ENCODE measurements at regions not wholly inside any gene's neighbourhood (a gene's known extent, or its start where the extent isn't known, plus 50 kb on each side); places are given as distances from the start of the nearest gene placed in this dataset.

DNA sequence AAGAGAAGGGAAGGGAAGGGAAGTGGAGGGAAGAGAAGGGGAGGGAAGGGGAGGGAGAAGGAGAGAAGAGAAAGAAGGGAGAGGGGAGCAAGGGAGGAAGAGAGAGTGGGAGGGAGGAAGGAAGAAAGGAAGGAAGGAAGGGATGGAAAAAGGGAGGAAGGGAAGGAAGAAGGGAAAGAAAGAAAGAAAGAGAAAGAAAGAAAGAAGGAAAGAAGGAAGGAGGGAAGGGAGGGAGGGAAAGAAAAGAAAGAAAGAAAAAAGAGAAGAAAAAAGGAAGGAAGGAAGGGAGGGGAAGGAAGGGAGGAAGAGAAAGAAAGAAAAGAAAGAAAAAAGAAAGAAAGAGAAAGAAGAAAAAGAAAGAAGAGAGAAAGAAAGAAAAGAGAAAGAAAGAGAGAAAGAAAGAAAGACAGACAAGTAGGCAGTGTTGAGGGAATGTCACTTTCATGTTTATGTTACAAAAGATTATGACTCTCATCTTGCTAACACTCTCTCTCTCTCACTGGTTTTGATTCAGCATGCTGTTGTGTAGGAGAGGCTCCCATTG, 58.0 kb upstream of the ZNF804A start:
- DNase-seq (ENCODE audit: low read depth), result no peak

DNA sequence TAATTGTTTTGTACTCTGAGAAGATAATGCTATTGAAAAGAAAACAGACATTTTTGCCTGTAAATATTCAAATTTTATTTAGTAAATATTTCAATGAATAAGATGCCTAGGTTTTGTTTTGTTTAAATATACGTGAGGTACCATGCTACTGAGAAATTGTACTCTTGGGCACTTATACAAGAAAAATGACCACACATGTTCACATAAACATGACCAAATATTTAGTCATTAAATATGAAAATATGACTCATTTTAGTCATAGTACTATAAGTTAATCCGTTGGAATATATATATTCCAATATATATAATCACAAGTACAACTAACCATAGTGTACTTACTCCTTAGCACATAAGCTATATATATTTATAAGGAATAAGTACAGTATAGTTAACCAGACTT, 56.7 kb upstream of the ZNF804A start:
- no peak for DNase-seq (ENCODE audit: low read depth)

DNA sequence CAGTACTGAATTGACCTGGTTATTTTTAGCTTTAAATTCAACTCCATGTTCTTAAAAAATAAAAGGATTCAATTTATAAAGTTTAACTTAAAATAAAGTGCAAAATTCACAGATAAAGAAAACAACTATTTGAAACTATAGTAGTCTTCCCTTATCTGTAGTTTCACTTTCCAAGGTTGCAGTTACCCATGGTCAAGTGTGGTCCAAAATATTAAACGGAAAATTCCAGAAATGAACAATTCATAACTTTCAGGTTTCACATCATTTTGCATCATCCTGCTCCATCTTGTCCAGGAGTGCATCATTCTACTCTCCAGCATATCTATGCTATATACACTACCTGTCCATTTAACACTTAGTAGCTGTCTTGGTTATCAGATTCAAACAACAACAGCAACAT, 54.5 kb upstream of the ZNF804A start:
- DNase-seq (ENCODE audit: low read depth), result no peak

All from fibroblast of gingiva (primary cell).